Neural cell (in vitro differentiated cells): ENCODE measurements at regions not wholly inside any gene's neighbourhood (a gene's known extent, or its start where the extent isn't known, plus 50 kb on each side); places are given as distances from the start of the nearest gene placed in this dataset.

ENCODE experiments used
- H2AFZ ChIP-seq: fragments of 200-600, 300-800 bp; sonication (generic), shearing (Covaris generic); 2 replicates; pipeline ENCODE4 v1.6.0; 2014; ENCODE audit warnings: low read depth, mild to moderate bottlenecking, antibody characterized with exemption, low read length, moderate library complexity
- H3F3A ChIP-seq: fragments of 200-600 bp; shearing (Covaris generic); 2 replicates; pipeline ENCODE4 v1.6.1; 2016; ENCODE audit warnings: mild to moderate bottlenecking, moderate library complexity, mixed read lengths, antibody characterized with exemption, low read length; ENCODE audit not compliant: insufficient read depth, poor library complexity, severe bottlenecking
- H3K27ac ChIP-seq: fragments of 200-600, 300-800 bp; sonication (generic), shearing (Covaris generic); 2 replicates; pipeline ENCODE4 v1.5.1; 2014; ENCODE audit warnings: mild to moderate bottlenecking, low read length, moderate library complexity
- H3K27me3 ChIP-seq: fragments of 300-800, 200-600 bp; sonication (generic), shearing (Covaris generic); 2 replicates; pipeline ENCODE4 v1.6.0; 2014; ENCODE audit warnings: mild to moderate bottlenecking, low read depth, low read length, moderate library complexity; ENCODE audit not compliant: insufficient read depth
- H3K36me3 ChIP-seq: fragments of 300-800, 200-600 bp; sonication (generic), shearing (Covaris generic); 2 replicates; pipeline ENCODE4 v1.5.1; 2014; ENCODE audit warnings: mild to moderate bottlenecking, antibody characterized with exemption, low read length, moderate library complexity; ENCODE audit not compliant: insufficient read depth
- H3K4me2 ChIP-seq: fragments of 300-800, 200-600 bp; sonication (generic), shearing (Covaris generic); 2 replicates; pipeline ENCODE4 v1.6.0; 2014; ENCODE audit warnings: mild to moderate bottlenecking, low read length
- H3K4me3 ChIP-seq: fragments of 300-800, 200-600 bp; sonication (generic), shearing (Covaris generic); 2 replicates; pipeline ENCODE4 v1.5.1; 2014; ENCODE audit warnings: mild to moderate bottlenecking, low read length, moderate library complexity
- H3K79me2 ChIP-seq: fragments of 200-600 bp; shearing (Covaris generic); replicated peaks from 2 replicates; pipeline ENCODE4 v1.6.0; 2014; ENCODE audit warnings: mild to moderate bottlenecking, low read length, moderate library complexity; ENCODE audit not compliant: insufficient read depth
- H3K9ac ChIP-seq: fragments of 300-800, 200-600 bp; sonication (generic), shearing (Covaris generic); 2 replicates; pipeline ENCODE4 v1.6.1; 2016; ENCODE audit warnings: mild to moderate bottlenecking, low read length, mixed read lengths
- H3K9me2 ChIP-seq: fragments of 200-600 bp; shearing (Covaris generic); 2 replicates; pipeline ENCODE4 v1.6.1; 2016; ENCODE audit warnings: mild to moderate bottlenecking, low read length, mixed read lengths; ENCODE audit not compliant: insufficient read depth
- H3K9me3 ChIP-seq: fragments of 200-600, 300-800 bp; sonication (generic), shearing (Covaris generic); 2 replicates; pipeline ENCODE4 v1.6.1; 2016; ENCODE audit warnings: mild to moderate bottlenecking, mixed run types, low read length, moderate library complexity, mixed read lengths
- H4K20me1 ChIP-seq: fragments of 200-600 bp; shearing (Covaris generic); 2 replicates; pipeline ENCODE4 v1.6.1; 2016; ENCODE audit warnings: mild to moderate bottlenecking, mixed run types; ENCODE audit not compliant: insufficient read depth
- CTCF ChIP-seq: fragments of 450-650 bp; IDR thresholded peaks from 2 replicates; pipeline ENCODE4 v1.5.1; 2014; ENCODE audit warnings: antibody characterized with exemption, mild to moderate bottlenecking, moderate library complexity; ENCODE audit not compliant: poor library complexity, severe bottlenecking
- EP300 ChIP-seq: fragments of 450-650 bp; conservative IDR thresholded peaks from 2 replicates; pipeline ENCODE4 v1.6.1; 2014; ENCODE audit warnings: antibody characterized with exemption, mild to moderate bottlenecking, moderate library complexity; ENCODE audit not compliant: poor library complexity, severe bottlenecking
- EZH2 ChIP-seq: fragments of 200-600, 300-800 bp; shearing (Covaris generic), sonication (generic); IDR thresholded peaks from 2 replicates; pipeline ENCODE4 v1.6.1; 2014; ENCODE audit warnings: antibody characterized with exemption, low read length, borderline replicate concordance, mild to moderate bottlenecking; ENCODE audit not compliant: insufficient read depth, poor library complexity, severe bottlenecking
- MXI1 ChIP-seq: fragments of 450-650 bp; conservative IDR thresholded peaks from 2 replicates; pipeline ENCODE4 v1.6.1; 2014; ENCODE audit warnings: antibody characterized with exemption, mild to moderate bottlenecking; ENCODE audit not compliant: poor library complexity, severe bottlenecking
- POLR2AphosphoS5 ChIP-seq: IDR thresholded peaks from 2 replicates; pipeline ENCODE4 v1.6.1; 2012
- RAD21 ChIP-seq: fragments of 450-650 bp; conservative IDR thresholded peaks from 2 replicates; pipeline ENCODE4 v1.6.1; 2014; ENCODE audit warnings: antibody characterized with exemption, mild to moderate bottlenecking, moderate library complexity
- REST ChIP-seq: IDR thresholded peaks from 2 replicates; pipeline ENCODE4 v1.6.1; 2012; ENCODE audit warnings: borderline replicate concordance
- SMC3 ChIP-seq: fragments of 450-650 bp; conservative IDR thresholded peaks from 2 replicates; pipeline ENCODE4 v1.6.1; 2014; ENCODE audit warnings: antibody characterized with exemption, mild to moderate bottlenecking, moderate library complexity; ENCODE audit not compliant: poor library complexity
- TAF1 ChIP-seq: IDR thresholded peaks from 2 replicates; pipeline ENCODE4 v1.6.1; 2012; ENCODE audit warnings: low read depth

- Histone ChIP-seq H4K20me1 (no peaks in the 10 kb centered on the region), H3K36me3 (no peaks in the 10 kb centered on the region), H3K9ac (no peak overlapping the region), H3K9me2 (no peaks in the 10 kb centered on the region), H3K79me2 (no peaks in the 10 kb centered on the region), H3F3A (no peaks in the 10 kb centered on the region), H3K4me3 (no peak overlapping the region), H3K4me2 (no peak overlapping the region), H3K27ac (no peak overlapping the region), H3K9me3 (no peaks in the 10 kb centered on the region), H3K27me3 (peaks cover 34% of the 10 kb centered on the region), H2AFZ (no peak overlapping the region)
- TF ChIP-seq SMC3 = no peak
Observed at GRCh38 chr17:36715951-36716350, 114.6 kb downstream of the MRM1 start.

- Histone ChIP-seq H3K9me2 (no peaks in the 10 kb centered on the region), H3K9me3 (no peaks in the 10 kb centered on the region), H3K27me3 (peaks cover 31% of the 10 kb centered on the region), H2AFZ (no peak overlapping the region), H3K36me3 (no peaks in the 10 kb centered on the region), H3F3A (no peaks in the 10 kb centered on the region), H3K9ac (no peak overlapping the region), H3K27ac (no peak overlapping the region), H3K79me2 (no peaks in the 10 kb centered on the region), H3K4me2 (no peak overlapping the region), H4K20me1 (no peaks in the 10 kb centered on the region), H3K4me3 (no peak overlapping the region)
- TF ChIP-seq EZH2 (no peak), RAD21 (no peak), MXI1 (no peak), POLR2AphosphoS5 (no peak), CTCF (no peak), EP300 (no peak), TAF1 (no peak), SMC3 (no peak), REST (no peak)
Observed at GRCh38 chr17:36717088-36717487, 115.7 kb downstream of the MRM1 start.

GRCh38 chr17:36720131-36720530, 118.7 kb downstream of the MRM1 start:
- H4K20me1 ChIP-seq = no peaks in the 10 kb centered on the region
- no peaks in the 10 kb centered on the region for H3K9me3 ChIP-seq
- no peak for TF ChIP-seq SMC3
- TF ChIP-seq REST = no peak
- TF ChIP-seq EZH2 = no peak
- no peak for TF ChIP-seq TAF1
- TF ChIP-seq EP300 = no peak
- no peak for TF ChIP-seq MXI1
- no peak for TF ChIP-seq POLR2AphosphoS5
- TF ChIP-seq CTCF = no peak
- no peak for TF ChIP-seq RAD21
- H3F3A ChIP-seq = no peaks in the 10 kb centered on the region
- H2AFZ ChIP-seq = no peak overlapping the region
- H3K27me3 ChIP-seq = peaks cover 21% of the 10 kb centered on the region
- no peak overlapping the region for H3K4me2 ChIP-seq
- H3K36me3 ChIP-seq = no peaks in the 10 kb centered on the region
- H3K79me2 ChIP-seq = no peaks in the 10 kb centered on the region
- no peaks in the 10 kb centered on the region for H3K9me2 ChIP-seq
- no peak overlapping the region for H3K9ac ChIP-seq
- no peak overlapping the region for H3K4me3 ChIP-seq
- no peak overlapping the region for H3K27ac ChIP-seq
